GM21381 (cell line): ENCODE measurements at regions not wholly inside any gene's neighbourhood (a gene's known extent, or its start where the extent isn't known, plus 50 kb on each side); places are given as distances from the start of the nearest gene placed in this dataset.

Experiments
- ATAC-seq: cut with Tn5 transposase; IDR thresholded peaks from one replicate; pipeline ENCODE4 v1.9.1; 2021; ENCODE audit warnings: mild to moderate bottlenecking, moderate library complexity; ENCODE audit not compliant: unreplicated experiment

DNA sequence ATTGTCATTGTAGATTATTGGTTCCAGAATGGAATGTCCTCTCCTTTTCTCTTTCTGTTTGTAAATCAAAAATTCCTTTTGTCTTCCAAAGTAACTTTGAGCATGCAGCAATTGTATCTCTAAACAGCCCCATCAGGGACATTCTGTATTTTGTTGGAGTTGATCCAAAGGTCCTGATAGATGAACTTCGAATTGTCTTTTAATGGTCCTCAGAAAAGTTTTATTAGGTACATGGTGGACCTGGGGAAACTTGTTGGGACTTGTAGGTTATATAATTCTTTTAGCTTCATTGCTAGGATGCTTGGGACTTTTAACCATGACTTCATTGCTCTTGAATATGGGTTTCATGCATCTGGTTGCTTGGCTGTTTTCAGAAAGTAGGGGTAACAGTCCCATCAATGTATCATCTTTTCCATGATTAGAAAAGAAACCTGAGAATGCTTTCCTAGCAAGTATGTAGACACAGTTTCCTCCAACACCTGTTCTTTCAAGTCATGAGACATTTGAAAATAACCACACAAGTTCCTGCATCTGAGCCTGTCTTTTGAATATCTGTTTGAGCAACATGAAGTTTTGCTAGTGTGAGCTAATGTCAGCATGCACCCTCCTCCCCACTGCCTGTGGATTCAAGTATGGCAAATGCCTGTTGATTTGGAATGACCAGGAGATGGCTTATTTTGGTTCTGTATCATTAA lies 413.1 kb downstream of the KCNRG start:
- ATAC-seq = no peak

DNA sequence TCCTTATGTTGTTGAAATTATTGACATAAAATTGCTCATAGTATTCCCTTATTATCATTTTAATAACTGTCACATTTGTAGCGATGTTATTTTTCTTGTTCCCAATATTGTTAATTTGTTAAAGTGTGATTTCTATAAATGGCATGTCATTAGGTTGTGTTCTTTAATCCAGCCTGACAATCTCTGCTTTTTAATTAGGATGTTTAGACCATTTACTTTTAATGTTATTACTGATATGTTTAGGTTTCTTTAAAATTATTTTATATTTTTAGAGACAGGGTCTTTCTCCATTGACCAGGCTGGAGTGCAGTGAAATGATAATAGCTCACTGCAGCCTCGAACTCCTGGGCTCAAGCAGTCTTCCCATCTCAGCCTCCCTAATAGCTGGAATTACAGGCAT lies 408.5 kb downstream of the DLEU7 start:
- no peak for ATAC-seq

- no peak for ATAC-seq
Measured at GRCh38 chr13:50437252-50437651, 406.2 kb downstream of the DLEU7 start.

DNA sequence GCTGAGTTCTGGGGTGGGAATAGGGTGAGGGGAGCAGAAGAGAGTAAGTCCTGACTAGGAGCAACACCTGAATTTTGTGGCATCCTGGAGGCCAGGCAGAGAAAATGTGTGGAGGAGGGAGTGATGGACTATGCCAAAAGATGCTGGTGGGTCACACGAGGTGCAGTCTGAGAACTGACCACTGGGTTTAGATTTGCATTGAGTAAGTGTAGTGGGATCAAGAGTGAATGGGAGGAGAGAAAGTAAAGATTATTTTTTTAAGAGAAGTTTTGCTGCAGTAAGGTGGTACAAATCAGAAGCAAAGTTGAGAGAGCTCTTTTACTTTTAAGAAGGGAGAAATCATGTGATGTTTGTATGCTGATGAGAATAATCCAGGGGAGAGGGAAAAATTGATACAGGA lies 405.1 kb downstream of the DLEU7 start:
- ATAC-seq = no peak

GRCh38 chr13:50441130-50441529 lies 402.4 kb downstream of the DLEU7 start:
- ATAC-seq = no peak

DNA sequence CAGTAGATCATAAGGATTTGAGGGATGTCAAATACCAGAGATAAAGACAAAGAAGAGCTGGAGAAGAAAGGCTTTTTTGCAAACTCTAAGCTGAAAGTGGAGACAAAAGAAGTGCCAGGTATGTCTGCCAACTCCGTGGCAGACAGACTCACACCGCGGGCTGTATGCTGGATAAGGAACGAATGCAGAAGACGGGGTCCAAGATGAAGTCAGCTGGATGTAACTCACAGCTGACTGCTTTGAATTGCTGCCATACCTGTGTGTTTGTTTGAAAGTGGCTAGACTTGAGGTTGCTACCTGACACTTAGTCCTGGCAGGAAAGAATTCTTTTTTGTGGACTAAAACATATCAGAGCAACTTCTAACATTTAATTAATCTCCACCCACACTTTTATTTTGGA lies 398.8 kb downstream of the DLEU7 start:
- no peak for ATAC-seq

- no peak for ATAC-seq
Measured at GRCh38 chr13:50446611-50447010, 396.9 kb downstream of the DLEU7 start.

DNA sequence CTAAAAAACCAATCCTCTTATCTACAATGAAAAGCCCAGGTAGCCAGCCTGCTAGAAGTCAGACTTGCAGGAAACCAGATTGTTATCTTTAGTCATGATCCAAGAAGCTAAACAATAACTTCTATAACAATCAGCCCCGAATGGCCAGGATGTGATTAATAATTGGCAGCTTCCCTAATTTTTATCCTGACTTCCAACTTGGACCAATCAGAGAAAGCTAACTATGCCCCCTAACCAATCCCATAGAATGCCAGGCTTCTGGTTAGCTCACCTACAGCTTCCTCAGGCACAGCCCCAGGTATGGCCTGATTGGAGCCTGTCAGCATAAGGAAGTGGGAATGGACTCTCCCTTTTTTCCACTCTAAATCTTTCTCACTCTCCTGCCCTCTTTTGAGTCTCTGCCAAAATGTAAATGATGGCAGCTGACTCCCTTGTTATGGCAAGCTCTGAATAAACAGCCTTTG lies 394.9 kb downstream of the DLEU7 start:
- ATAC-seq = no peak

DNA sequence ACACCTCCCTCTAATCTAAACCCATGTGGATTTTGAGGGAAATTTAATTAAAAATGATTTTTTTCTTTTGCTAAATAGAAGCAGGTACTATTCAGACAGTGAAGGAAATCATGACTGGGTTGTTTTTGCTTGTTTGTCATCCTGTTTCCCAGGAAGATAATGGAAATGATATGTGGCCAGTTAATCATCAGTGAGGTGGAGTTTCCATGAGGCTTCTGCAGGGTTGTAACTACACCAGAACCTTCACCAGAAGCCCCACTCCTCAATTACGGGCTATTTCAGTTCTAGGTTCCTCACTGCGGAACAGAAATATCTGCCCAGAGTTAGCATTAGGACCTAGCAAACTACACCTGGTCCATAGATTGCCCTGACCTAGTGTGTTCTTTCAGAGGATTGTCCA lies 394.0 kb downstream of the DLEU7 start:
- ATAC-seq = no peak

- no peak for ATAC-seq
Measured at GRCh38 chr13:50450279-50450678, 393.2 kb downstream of the DLEU7 start.

DNA sequence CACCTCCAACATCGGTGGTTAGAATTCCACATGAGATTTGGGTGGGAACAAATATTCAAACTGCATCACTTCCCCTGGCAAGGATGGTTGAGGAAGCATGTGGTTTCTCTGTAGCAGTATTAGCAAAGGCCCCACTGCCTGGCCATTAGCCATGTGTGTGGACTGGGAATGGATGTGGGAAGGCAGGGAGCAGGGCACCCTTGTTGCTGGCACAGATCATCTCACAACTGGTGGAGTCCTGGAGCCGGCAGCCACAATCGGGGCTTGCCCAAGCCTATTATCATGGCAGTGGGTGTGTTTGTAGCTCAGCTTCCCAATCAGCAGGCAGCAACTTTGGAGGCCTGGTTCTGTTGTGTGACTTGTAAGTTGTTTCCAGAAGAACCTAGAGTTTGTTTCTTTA lies 391.9 kb downstream of the DLEU7 start:
- no peak for ATAC-seq

DNA sequence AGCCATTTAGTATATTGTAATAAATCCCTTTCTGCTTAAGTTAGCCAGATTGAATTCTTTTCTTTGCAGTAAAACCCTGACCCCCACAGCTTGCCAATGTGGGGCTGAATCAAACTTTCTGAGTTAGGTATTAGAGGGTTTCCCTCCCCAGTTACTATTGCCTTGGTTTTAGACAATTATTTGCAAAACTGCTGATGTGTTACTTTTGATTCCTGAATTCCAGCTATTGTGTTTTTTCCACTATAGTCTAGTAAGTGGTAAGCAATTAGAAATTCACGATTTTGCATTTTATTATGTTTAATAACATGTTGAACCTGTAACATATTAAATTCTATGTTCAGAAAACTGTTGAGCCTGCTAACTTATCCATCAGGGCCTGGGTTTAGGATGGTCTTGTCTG lies 391.5 kb downstream of the DLEU7 start:
- ATAC-seq = no peak

GRCh38 chr13:50452756-50453155 lies 390.7 kb downstream of the DLEU7 start:
- no peak for ATAC-seq

- ATAC-seq = no peak
Measured at GRCh38 chr13:50453188-50453587, 390.3 kb downstream of the DLEU7 start.

DNA sequence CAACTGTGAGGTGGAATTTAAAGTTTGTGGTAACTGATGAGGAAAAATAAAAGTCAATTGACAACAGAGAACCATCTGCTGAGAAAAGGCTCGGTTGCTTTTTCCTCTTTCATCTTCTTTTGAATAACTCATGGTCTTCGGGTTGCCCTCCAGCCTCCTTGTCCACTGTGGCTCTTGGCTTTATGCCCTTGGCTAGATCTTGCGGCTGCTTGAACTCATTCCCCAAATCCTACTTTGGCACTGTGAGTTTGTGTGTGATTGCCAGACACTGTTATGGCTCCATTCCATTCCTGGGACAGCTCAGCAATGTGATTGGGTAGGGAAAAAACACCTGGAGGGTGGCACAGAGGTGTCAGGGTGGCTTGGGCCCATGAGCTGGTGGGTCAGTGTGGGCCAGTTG lies 387.4 kb downstream of the DLEU7 start:
- ATAC-seq = no peak

GRCh38 chr13:50457415-50458393 lies 385.8 kb downstream of the DLEU7 start:
- no peak for ATAC-seq

- no peak for ATAC-seq
Measured at GRCh38 chr13:50459046-50459445, 384.4 kb downstream of the DLEU7 start.

GRCh38 chr13:50459658-50460057 lies 383.8 kb downstream of the DLEU7 start:
- no peak for ATAC-seq

DNA sequence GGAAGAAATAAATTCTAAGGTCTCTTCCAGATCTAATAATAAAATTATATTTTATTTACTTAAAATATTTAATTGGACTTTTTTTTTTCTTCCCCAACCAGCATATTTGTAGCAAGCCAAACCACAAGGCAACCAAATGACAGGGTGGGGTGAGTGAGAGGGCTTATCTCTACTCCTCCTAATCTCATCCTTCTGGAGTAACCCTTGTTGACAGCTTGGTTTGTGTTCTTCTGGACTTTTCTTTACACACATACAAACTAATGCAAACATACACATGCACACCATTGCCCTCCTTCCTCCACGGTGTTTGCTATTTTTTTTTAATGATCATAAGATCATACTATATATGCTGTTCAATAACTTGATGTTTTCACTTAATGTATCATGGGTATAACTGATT lies 383.1 kb downstream of the DLEU7 start:
- ATAC-seq = no peak

DNA sequence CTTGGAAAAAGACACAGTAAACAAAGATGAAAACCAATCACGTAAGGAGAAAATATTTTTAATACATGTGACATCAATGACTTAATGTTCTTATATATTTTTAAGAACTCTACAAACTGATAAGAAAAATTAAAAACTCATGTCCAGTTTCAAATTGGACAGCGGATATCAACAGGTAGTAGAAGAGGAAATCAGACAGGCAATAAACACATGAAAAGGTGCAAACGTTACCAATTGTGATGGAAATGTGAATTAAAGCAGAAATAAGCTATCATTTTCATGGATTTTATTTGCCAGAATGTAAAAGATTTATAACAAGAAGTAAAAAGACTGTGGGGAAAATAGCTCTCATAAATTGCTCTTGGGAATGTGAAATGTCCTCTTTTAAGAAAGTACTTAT lies 382.3 kb downstream of the DLEU7 start:
- no peak for ATAC-seq

DNA sequence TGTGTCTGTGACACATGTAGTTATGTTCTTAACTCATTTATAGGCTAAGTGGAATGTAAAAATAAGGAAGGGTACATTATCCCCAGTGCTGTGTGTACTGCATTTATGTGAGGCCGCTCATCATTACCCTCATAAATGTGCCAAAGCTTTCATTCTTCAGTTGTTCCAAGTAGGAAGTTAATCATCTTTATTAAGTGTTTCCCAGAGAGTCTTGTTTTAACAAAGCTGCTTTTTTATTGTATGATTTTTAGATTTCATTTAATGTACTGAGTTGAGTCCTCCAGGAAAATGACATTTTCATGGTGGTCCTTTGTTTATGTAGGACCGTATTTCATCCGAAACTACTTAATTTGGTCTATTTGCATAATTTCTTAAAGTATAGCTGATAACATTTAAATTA lies 379.8 kb downstream of the DLEU7 start:
- no peak for ATAC-seq
